Activated CD4-positive, alpha-beta T cell treated with anti-CD3 and anti-CD28 coated beads, Interleukin-2, amount 50 U/mL, for 16 hours (primary cell): ENCODE measurements at regions not wholly inside any gene's neighbourhood (a gene's known extent, or its start where the extent isn't known, plus 50 kb on each side); places are given as distances from the start of the nearest gene placed in this dataset.

Source experiments
- DNase-seq: peaks from one replicate; pipeline ENCODE4 v3.0.0-alpha.2; 2020

- no peak for DNase-seq
These were observed 163.0 kb upstream of the TMCC3 start for GRCh38 chr12:94813314-94813713.

DNA sequence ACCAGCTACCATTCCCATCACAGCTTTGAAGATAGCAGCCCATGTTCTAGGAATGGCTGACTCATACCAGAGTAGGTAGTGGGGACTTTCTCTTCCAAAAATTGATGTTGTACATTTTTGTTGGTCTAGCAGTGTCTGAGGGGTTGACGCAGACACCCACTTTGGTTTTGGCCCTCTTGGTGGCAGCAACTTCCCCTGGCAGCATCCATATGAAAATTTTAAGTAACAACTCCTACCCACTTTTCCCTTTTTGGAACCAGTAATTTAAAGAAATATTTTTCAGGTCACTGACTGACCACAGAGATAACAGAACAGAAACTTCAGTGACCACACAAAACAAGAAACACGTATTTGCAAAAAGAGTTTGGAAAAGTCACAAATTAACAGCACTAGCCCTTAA is 162.0 kb upstream of the TMCC3 start:
- no peak for DNase-seq

- no peak for DNase-seq
These were observed 161.3 kb upstream of the TMCC3 start for GRCh38 chr12:94811611-94812010.

- DNase-seq, result no peak
These were observed 157.6 kb upstream of the TMCC3 start for GRCh38 chr12:94807951-94808350.

GRCh38 chr12:94806617-94807016 is 156.3 kb upstream of the TMCC3 start:
- DNase-seq, result no peak

GRCh38 chr12:94805749-94806529 is 155.6 kb upstream of the TMCC3 start:
- no peak for DNase-seq

DNA sequence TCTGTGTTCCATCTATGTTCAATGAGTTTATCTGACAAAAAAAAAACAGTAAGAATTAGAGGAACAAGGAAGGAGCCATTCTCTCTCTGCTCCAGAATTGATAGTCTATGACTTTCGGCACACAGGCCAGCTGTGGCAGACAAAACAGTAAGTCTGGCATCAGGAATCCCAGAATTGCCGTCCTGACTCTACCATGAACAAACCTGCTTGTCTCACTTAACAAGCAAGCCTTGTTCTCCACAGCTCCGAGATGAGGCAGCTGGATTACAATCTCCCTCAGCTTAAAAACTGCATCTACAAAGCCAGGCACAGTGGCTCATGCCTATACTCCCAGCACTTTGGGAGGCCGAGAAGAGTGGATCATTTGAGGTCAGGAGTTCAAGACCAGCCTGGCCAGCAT is 153.6 kb upstream of the TMCC3 start:
- no peak for DNase-seq

- no peak for DNase-seq
These were observed 152.4 kb upstream of the TMCC3 start for GRCh38 chr12:94802796-94803195.

DNA sequence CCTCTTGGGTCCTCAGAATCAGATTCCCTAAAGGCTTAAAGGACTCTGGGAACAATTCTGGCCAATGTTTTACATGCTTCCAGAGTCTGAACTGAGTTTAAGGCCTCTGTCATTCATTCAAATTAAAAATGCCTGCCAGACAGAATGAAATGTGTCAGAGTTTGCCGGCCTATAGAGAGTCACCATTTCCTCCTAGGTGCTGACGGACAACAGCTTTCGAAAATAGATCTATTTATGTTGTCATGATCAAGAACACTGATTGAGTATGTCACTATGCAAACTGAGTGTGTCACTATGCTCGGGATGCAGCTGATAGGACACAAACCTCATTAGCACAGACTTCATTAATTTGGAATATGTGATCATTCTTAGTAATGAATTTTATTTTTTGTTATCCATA is 151.4 kb upstream of the TMCC3 start:
- no peak for DNase-seq

DNA sequence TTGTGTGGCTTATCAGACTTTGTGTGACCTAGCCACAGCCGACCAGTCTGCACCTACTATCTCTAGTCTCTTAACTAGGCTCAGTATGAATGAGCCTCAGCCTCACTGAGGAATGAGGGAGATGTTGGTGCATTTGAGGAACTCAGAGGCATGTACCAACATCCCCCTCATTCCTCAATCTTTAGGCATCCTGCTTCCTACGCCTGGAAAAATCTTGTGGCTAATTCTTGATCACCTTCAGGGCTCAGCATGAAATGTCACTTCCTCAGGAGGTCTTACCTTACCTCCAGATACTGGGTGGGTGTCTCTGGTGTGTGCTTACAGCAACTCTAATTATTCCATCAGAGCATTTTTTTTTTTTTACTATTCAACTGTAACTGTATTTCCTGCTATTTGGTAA is 148.8 kb upstream of the TMCC3 start:
- DNase-seq, result no peak

DNA sequence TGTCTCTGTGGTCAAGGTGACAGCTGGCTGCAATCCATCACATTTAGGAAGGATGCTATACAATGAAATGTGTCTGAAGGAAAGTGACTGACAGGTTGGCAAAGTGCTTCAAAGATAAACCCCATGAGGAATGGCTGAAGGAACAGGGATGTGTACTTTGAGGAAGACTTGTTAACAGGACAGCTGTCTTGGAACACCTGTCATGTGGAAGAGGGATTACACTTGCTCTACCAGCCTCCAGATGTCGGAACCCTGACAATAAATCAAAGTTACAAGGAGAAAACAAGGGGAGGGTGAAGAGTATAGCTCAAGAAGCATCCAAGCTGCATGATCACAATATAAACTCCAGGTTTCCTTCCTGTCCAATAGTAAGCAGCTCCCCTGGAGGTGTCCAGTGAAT is 147.8 kb upstream of the TMCC3 start:
- no peak for DNase-seq

DNA sequence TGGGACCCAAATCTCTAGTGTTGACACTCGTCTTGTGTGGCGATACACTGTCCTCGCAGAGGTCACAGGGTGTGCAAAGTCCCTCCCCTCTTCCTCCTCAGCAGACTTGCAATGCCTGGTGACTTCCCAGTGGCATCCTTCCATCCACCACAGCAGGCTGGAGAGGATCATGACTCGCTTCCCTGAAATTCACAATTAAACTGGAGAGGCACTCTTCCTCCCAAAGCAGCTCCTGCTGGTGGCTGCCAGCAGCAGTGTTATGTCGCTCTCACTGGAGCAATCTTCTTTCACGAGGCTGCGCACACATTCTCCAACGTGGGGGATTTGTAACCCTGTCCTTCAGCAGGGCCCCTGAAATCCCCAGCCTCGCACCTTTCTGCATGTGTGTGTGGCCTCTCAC is 145.2 kb upstream of the TMCC3 start:
- DNase-seq, result no peak

DNA sequence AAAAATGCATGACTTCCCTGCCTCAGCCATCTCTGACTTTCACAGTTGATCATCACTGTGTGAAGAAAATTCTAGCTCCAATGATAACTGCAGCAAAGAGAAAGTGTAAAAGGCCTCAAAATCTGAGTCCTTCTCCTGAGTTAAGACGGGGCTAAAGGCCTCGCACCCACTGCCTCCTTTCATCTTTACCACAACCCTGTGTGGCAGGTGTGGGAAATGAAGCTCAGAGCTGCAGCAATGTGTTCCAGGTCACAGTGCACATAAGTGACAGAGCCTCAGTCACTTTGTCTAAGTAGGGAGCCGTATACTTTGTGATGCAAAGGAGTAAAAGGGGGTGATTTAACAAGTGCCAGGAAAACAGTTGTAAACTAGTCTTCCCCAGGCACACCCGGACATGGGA is 144.7 kb upstream of the TMCC3 start:
- no peak for DNase-seq

DNA sequence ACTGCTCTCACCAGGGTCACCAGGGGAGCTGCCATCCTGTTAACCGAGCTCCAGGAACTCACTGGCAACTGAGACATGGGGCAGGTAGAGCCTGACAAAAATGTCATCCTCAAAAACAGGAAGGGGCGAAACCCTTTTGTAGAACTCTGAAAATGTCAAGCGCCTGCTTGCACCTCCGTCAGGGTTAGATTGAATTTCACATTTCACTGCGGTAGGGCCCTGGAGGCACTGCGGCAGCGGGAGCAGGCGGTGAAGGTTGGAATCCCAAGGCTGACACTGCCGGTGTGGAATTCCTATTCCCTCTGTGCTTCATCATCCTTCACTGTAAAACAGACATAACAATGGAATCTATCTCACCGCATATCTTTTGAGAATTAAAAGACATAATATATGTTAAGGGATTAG is 142.8 kb upstream of the TMCC3 start:
- DNase-seq, result no peak

DNA sequence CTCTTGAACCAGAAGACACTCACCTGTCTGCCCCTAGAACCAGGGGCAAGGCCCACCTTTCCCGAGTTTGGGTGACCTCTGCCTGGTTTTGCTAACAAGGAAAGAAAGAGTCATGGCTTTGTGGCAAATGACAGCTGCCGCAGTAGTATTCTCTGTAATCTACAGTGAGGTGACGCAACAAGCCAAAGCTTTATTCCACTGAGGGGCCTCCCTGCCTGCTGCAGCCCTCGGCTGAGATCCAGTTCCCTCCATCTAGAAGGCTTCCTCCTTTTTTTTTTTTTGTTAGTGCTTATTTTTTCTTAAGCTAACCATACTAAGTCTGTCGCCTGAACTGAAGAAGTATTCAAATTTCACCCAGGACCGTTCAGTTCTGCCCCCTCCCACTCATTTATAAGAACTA is 142.3 kb upstream of the TMCC3 start:
- no peak for DNase-seq

- no peak for DNase-seq
These were observed 141.6 kb upstream of the TMCC3 start for GRCh38 chr12:94791933-94792332.

DNA sequence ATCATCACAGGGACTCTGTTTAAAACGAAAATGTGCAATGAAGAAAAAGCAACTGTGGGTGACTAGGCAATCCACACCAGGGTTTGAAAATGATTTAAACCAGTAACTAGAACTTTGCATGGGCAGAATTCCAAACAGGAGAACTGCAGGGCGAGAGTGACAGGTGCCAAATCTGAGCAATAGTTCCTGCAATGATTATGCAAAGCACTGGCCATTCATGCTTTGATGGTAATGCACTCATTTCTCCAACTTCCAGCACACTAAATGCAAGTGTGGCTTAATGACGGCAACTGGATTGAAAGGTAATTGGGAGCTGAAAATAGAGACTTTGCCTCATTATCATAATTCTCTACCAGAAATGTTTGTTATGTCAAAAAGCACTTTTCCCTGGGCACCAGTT is 140.5 kb upstream of the TMCC3 start:
- no peak for DNase-seq

- DNase-seq, result no peak
These were observed 140.0 kb upstream of the TMCC3 start for GRCh38 chr12:94790370-94790769.

- no peak for DNase-seq
These were observed 139.3 kb upstream of the TMCC3 start for GRCh38 chr12:94789510-94790225.

GRCh38 chr12:94788298-94788697 is 137.9 kb upstream of the TMCC3 start:
- no peak for DNase-seq

- no peak for DNase-seq
These were observed 136.5 kb upstream of the TMCC3 start for GRCh38 chr12:94786906-94787305.

- DNase-seq, result no peak
These were observed 133.5 kb upstream of the TMCC3 start for GRCh38 chr12:94783862-94784261.

DNA sequence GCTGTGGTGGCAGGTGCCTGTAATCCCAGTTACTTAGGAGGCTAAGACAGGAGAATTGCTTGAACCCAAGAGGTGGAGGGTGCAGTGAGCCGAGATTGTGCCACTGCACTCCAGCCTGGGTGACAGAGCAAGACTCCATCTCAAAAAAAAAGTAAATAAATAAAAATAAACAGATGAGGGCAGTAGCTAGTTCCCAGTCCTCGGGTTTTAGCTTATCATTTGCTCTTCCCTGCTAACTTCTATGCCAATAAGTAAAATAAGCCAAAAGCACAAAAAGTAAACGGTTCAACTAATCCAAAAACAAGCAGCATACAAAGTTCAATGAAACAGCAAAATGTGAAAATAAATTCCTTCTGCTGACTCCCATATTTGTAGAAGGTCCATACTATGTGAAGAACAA is 133.0 kb upstream of the TMCC3 start:
- no peak for DNase-seq

GRCh38 chr12:94781835-94782234 is 131.5 kb upstream of the TMCC3 start:
- no peak for DNase-seq

GRCh38 chr12:94779485-94779884 is 129.1 kb upstream of the TMCC3 start:
- no peak for DNase-seq
